GM12891 (cell line): ENCODE measurements at regions not wholly inside any gene's neighbourhood (a gene's known extent, or its start where the extent isn't known, plus 50 kb on each side); places are given as distances from the start of the nearest gene placed in this dataset.

ENCODE experiments used
- POLR2A ChIP-seq: IDR thresholded peaks from 2 replicates; pipeline ENCODE4 v1.6.1; 2011; ENCODE audit warnings: low read depth, low read length, control low read depth
- POLR2AphosphoS5 ChIP-seq: IDR thresholded peaks from 2 replicates; pipeline ENCODE4 v1.6.1; 2011; ENCODE audit warnings: low read depth, low read length, control low read depth
- POU2F2 ChIP-seq: IDR thresholded peaks from 2 replicates; pipeline ENCODE4 v1.6.1; 2011; ENCODE audit warnings: low read depth, mild to moderate bottlenecking, control low read depth, low read length, moderate library complexity
- TAF1 ChIP-seq: IDR thresholded peaks from 2 replicates; pipeline ENCODE4 v1.6.1; 2011; ENCODE audit warnings: low read depth, low read length, control low read depth

DNA sequence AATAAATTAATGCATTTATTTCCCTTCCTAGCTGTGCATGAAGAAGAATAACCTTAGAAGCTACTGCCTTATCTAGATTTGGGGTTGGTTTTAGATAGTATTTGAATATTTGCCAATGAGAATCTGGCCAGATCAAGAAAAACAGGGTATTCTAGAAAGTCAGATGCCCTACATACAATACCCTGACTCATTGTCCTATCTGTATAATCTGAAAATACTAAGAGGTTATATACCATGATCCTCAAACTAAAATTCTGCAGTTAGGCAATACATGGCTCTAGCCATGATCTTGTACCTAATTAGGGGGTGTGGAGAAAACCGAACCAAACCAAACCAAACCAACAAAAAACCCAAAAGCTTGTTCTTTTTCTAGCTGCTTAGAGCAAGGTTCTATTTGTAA is 240.4 kb upstream of the LYZL1 start:
- no peak for TF ChIP-seq POLR2AphosphoS5
- no peak for TF ChIP-seq TAF1
- TF ChIP-seq POLR2A, result no peak
- no peak for TF ChIP-seq POU2F2
